Endodermal cell (in vitro differentiated cells): ENCODE measurements at regions not wholly inside any gene's neighbourhood (a gene's known extent, or its start where the extent isn't known, plus 50 kb on each side); places are given as distances from the start of the nearest gene placed in this dataset.

Experiments
- DNase-seq: peaks from one replicate; pipeline ENCODE4 v3.0.0-alpha.2; 2017
- H3K27ac ChIP-seq: 2 replicates; pipeline ENCODE4 v1.5.1; 2013; ENCODE audit warnings: mild to moderate bottlenecking, low read depth, low read length, moderate library complexity
- H3K27me3 ChIP-seq: 2 replicates; pipeline ENCODE4 v1.6.1; 2013; ENCODE audit warnings: mild to moderate bottlenecking, low read length, moderate library complexity; ENCODE audit not compliant: insufficient read depth, control insufficient read depth, poor library complexity, severe bottlenecking
- H3K36me3 ChIP-seq: 2 replicates; pipeline ENCODE4 v1.7.0; 2013; ENCODE audit warnings: mild to moderate bottlenecking, low read length, moderate library complexity; ENCODE audit not compliant: control insufficient read depth, insufficient read depth
- H3K4me1 ChIP-seq: one replicate; pipeline ENCODE4 v1.7.0; 2013; ENCODE audit warnings: low read length; ENCODE audit not compliant: control insufficient read depth, insufficient read depth
- H3K4me3 ChIP-seq: 2 replicates; pipeline ENCODE4 v1.5.1; 2013; ENCODE audit warnings: mild to moderate bottlenecking, low read length, moderate library complexity
- H3K9ac ChIP-seq: 2 replicates; pipeline ENCODE4 v1.6.1; 2013; ENCODE audit warnings: mild to moderate bottlenecking, low read length, moderate library complexity; ENCODE audit not compliant: poor library complexity, severe bottlenecking; ENCODE audit errors: extremely low read depth
- H3K9me3 ChIP-seq: 2 replicates; pipeline ENCODE4 v1.6.1; 2013; ENCODE audit warnings: mild to moderate bottlenecking, low read length, moderate library complexity; ENCODE audit not compliant: control insufficient read depth
- H3K27ac Mint-ChIP-seq: 2 replicates; pipeline ENCODE4 v1.8.0; 2020; ENCODE audit warnings: mixed read lengths
- H3K27me3 Mint-ChIP-seq: 2 replicates; pipeline ENCODE4 v1.8.0; 2021; ENCODE audit warnings: mild to moderate bottlenecking, mixed read lengths; ENCODE audit not compliant: insufficient read depth
- H3K36me3 Mint-ChIP-seq: 2 replicates; pipeline ENCODE4 v1.8.0; 2020; ENCODE audit warnings: low read depth, mixed read lengths
- H3K4me1 Mint-ChIP-seq: 2 replicates; pipeline ENCODE4 v1.8.0; 2020; ENCODE audit warnings: mixed read lengths
- H3K4me3 Mint-ChIP-seq: 2 replicates; pipeline ENCODE4 v1.8.0; 2020; ENCODE audit warnings: mild to moderate bottlenecking, moderate library complexity, mixed read lengths
- H3K9me3 Mint-ChIP-seq: 2 replicates; pipeline ENCODE4 v1.8.0; 2020; ENCODE audit warnings: mild to moderate bottlenecking, mixed read lengths
- CTCF ChIP-seq: fragments of 200-600 bp; sonication (generic); conservative IDR thresholded peaks from 2 replicates; pipeline ENCODE4 v1.5.0; 2021; ENCODE audit warnings: antibody characterized with exemption, mild to moderate bottlenecking
- WGBS, 2 experiments: methylation state at CpG; one replicate each; pipeline versions ENCODE4 v1.1.5 to v1.1.7; 2013; ENCODE audit warnings: missing lambda C conversion rate in 2 of 2, mixed read lengths in 1 of 2; ENCODE audit not compliant: insufficient coverage in 1 of 2, insufficient read length in 1 of 2; 5-methylcytosine and 5-hydroxymethylcytosine counted together

GRCh38 chr2:149996901-149997300, 409.3 kb upstream of the MMADHC start:
- Histone ChIP-seq H3K4me3 (no peak overlapping the region), H3K9me3 (no peaks in the 10 kb centered on the region), H3K36me3 (no peaks in the 10 kb centered on the region), H3K4me1 (no peaks in the 10 kb centered on the region), H3K27me3 (no peaks in the 10 kb centered on the region), H3K27ac (no peak overlapping the region), H3K9ac (no peak overlapping the region)
- H3K4me1 Mint-ChIP-seq, result no peaks in the 10 kb centered on the region
- H3K27me3 Mint-ChIP-seq, result no peaks in the 10 kb centered on the region
- no peak overlapping the region for H3K4me3 Mint-ChIP-seq
- H3K9me3 Mint-ChIP-seq, result peaks cover 4% of the 10 kb centered on the region
- DNase-seq, result no peak
- no peak overlapping the region for H3K27ac Mint-ChIP-seq
- 88% methylated on average over 1 to 3 of the region's 3 CpGs for WGBS, 2 experiments
- no peak for TF ChIP-seq CTCF
- no peaks in the 10 kb centered on the region for H3K36me3 Mint-ChIP-seq

GRCh38 chr2:149994057-149994728, 406.6 kb upstream of the MMADHC start:
- Histone ChIP-seq H3K9ac (no peak overlapping the region), H3K27ac (no peak overlapping the region), H3K27me3 (no peaks in the 10 kb centered on the region), H3K9me3 (no peaks in the 10 kb centered on the region), H3K4me3 (no peak overlapping the region), H3K36me3 (no peaks in the 10 kb centered on the region), H3K4me1 (no peaks in the 10 kb centered on the region)
- Mint-ChIP-seq H3K36me3 (no peaks in the 10 kb centered on the region), H3K4me3 (no peak overlapping the region), H3K9me3 (peaks cover 4% of the 10 kb centered on the region), H3K4me1 (peaks cover 3% of the 10 kb centered on the region), H3K27ac (no peak overlapping the region), H3K27me3 (no peaks in the 10 kb centered on the region)
- no peak for DNase-seq
- TF ChIP-seq CTCF, result no peak
- WGBS, 2 experiments, result 91 to 92% methylated on average over 4 to 8 of the region's 9 CpGs

- H3K4me3 Mint-ChIP-seq, result no peak overlapping the region
- H3K27me3 Mint-ChIP-seq, result no peaks in the 10 kb centered on the region
- WGBS, 2 experiments, result 100% methylated on average over 1 of the region's 1 CpG; no CpG with 5 or more reads in 1 of the 2 experiments
- H3K36me3 Mint-ChIP-seq, result no peaks in the 10 kb centered on the region
- Histone ChIP-seq H3K9me3 (no peaks in the 10 kb centered on the region), H3K9ac (no peak overlapping the region), H3K4me1 (no peaks in the 10 kb centered on the region), H3K36me3 (no peaks in the 10 kb centered on the region), H3K27ac (no peak overlapping the region), H3K27me3 (no peaks in the 10 kb centered on the region), H3K4me3 (no peak overlapping the region)
- peaks cover 4% of the 10 kb centered on the region for H3K9me3 Mint-ChIP-seq
- H3K27ac Mint-ChIP-seq, result no peak overlapping the region
- H3K4me1 Mint-ChIP-seq, result peaks cover 3% of the 10 kb centered on the region
- TF ChIP-seq CTCF, result no peak
- DNase-seq, result no peak
Measured at GRCh38 chr2:149993316-149993715, 405.7 kb upstream of the MMADHC start.
